ENCODE measurements at regions not wholly inside any gene's neighbourhood (a gene's known extent, or its start where the extent isn't known, plus 50 kb on each side); places are given as distances from the start of the nearest gene placed in this dataset.
"Not testable (repeated sequence)": the region's sequence is repeated elsewhere in the genome, so short reads cannot be mapped to it uniquely, and the experiment has no call there.

DNA sequence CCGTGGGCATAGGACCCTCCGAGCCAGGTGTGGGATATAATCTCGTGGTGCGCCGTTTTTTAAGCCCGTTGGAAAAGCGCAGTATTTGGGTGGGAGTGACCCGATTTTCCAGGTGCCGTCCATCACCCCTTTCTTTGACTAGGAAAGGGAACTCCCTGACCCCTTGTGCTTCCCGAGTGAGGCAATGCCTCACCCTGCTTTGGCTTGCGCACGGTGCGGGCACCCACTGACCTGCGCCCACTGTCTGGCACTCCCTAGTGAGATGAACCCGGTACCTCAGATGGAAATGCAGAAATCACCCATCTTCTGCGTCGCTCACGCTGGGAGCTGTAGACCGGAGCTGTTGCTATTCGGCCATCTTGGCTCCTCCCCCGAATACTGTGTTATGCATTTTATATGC lies 575.0 kb downstream of the PDHA2 start:
- DNase-seq (ENCODE audit: low spot score) = not testable (repeated sequence)

- DNase-seq (ENCODE audit: low spot score) = no peak
Measured at GRCh38 chr4:96429657-96430056, 589.8 kb downstream of the PDHA2 start.

DNA sequence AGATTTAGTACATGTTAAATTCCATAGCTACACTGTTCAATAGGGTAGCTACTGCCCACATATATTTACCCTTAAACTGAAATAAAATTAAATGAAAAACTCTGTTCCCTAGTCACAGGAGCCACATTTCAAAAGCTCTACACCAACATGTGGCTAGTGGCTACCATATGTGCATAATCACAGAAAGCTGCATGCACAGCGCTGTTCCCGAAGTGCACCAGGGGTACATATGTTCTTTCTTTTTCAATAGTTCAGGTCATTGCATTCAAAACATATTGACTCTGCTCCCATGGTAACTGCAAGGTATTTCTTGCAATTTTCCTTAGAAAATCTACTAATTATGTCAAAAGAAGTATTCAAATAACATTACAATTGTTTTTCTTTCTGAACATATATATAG lies 591.2 kb downstream of the PDHA2 start:
- no peak for DNase-seq (ENCODE audit: low spot score)

DNA sequence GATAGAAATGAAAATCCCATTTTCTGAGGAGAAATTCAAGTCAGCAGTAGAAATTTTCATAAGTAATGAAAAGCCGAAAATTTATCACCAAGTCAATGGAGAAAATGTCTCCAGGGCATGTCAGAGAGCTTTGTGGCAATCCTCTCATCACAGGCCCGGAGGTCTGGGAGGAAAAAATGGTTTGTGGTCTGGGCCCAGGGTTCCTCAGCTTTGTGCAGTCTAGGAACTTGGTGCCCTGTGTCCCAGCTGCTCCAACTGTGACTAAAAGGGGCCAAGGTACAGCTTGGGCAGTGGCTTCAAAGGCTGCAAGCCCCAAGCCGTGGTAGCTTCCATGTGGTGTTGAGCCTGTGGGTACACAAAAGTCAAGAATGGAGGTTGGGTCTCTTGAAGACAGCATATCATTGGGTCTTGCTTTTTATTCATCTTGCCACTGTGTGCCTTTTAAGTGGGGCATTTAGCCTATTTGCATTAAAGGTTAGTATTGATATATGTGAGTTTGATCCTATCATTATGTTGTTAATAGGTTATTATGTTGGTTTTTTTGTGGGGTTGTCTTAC lies 608.5 kb downstream of the PDHA2 start:
- DNase-seq (ENCODE audit: low spot score) = no peak

DNA sequence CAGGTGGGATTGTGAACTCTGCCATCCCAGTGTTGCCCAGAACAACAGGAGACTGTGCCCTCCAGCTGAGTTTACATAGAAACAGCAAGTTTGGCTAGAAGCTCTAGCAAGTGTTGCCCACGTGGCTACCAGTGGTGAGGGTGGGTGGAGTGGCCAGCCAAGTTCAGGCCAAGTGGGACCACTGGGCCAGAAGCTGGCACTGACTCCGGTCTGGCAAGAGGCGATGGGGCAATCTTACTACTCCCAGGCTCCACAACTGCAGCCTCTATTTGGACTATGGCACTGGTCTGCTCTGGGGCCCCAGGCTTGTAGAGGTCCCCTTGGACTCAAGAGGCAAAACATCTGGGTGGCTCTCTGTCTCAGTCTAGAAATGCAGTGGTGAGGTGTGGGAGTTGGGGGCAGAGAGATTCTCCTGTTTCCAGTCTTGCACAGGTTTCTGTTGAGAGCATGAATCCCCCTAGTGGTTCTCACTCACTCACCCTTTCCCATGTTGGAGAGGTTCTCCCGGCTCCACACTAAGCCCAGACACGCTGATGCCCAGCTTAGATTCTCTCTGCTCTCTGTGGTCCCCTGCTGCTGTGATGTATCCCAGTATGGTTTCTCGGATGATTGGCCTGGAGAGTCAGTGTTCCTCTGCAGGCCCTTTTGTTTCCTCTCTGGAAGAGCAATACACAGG lies 615.3 kb downstream of the PDHA2 start:
- no peak for DNase-seq (ENCODE audit: low spot score)

DNA sequence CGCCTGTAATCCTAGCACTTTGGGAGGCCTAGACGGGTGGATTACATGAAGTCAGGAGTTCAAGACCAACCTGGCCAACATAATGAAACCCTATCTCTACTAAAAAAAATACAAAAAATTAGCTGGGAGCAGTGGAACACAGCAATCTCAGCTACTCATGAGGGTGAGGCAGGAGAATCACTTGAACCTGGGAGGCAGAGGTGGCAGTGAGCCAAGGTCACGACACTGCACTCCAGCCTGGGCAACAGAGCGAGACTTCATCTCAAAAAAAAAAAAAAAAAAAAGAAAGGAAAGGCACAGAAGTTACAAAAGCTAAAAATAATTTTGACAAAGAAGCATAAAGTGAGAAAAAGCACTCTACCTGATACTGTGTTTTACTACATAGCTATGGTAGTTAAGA lies 618.1 kb downstream of the PDHA2 start:
- not testable (repeated sequence) for DNase-seq (ENCODE audit: low spot score)

- no peak for DNase-seq (ENCODE audit: low spot score)
Measured at GRCh38 chr4:96459105-96459504, 619.2 kb downstream of the PDHA2 start.

DNA sequence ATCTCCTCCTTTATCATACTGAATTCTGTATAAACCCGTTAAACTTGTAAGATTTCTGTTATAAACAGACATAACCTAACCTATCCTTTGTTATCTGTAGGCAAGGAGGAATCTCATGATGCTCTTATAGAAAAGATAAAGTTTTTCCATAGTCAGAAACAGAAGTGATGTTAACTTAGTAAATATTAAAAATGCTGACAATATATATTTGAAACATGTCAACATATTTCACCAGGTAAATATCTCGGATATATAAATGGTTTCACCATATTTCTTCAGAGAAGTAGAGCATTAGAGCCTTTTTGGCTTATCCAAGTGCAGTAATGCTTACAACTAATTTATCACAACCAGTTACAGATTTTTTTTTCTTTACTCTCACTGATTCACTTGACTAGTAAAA lies 625.9 kb downstream of the PDHA2 start:
- no peak for DNase-seq (ENCODE audit: low spot score)

GRCh38 chr4:96471956-96472867 lies 632.3 kb downstream of the PDHA2 start:
- DNase-seq (ENCODE audit: low spot score) = no peak

GRCh38 chr4:96473246-96473645 lies 633.4 kb downstream of the PDHA2 start:
- no peak for DNase-seq (ENCODE audit: low spot score)

DNA sequence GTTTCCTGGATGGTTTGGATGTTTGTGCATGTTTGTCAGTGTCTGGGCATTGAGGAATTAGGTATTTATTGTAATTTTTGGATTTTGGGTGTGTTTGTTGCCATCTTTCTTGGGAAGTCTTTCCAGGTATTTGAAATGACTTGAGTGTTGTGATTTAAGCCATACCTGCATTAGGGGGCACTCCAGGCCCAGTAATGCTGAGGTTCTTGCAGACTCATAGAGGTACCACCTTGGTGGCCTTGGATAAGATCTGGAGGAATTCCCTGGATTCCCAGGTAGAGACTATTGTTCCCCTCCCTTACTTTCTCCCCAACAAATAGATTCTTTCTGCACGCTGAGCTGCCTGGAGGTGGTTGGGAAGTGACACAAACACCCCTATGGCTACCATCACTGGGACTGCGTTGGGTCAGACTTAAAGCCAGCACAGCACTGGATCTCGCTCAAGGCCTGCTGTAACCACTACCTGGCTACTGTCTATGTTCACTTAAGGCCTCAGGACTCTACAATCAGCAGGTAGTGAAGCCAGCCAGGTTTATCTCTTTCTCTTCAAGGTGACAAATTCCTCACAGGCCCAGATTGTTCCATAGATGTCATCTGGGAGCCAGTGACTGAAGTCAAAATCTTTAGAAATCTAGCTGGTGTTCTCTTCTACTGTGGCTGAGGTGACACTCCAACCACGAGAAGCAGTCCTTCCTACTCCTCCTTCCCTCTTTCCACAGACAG lies 643.6 kb downstream of the PDHA2 start:
- DNase-seq (ENCODE audit: low spot score) = no peak

- DNase-seq (ENCODE audit: low spot score) = no peak
Measured at GRCh38 chr4:96486563-96486962, 646.7 kb downstream of the PDHA2 start.

DNA sequence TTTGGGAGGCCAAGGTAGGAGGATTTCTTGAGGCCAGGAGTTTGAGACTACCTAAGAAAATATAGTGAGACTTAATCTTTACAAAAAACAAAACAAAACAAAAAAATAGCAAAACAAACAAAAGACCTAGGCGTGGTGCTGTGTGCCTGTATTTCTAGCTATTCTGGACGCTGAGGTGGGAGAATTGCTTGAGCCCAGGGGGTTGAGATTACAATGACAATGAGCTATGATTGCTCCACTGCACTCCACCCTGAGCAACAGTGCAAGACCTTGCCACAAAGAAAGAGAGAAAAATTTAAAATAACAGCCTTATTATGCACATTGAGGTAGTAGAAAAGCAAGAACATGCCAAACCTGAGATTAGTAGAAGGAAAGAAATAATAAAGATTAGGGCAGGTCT lies 657.7 kb downstream of the PDHA2 start:
- DNase-seq (ENCODE audit: low spot score) = no peak

- no peak for DNase-seq (ENCODE audit: low spot score)
Measured at GRCh38 chr4:96504386-96504785, 664.5 kb downstream of the PDHA2 start.

DNA sequence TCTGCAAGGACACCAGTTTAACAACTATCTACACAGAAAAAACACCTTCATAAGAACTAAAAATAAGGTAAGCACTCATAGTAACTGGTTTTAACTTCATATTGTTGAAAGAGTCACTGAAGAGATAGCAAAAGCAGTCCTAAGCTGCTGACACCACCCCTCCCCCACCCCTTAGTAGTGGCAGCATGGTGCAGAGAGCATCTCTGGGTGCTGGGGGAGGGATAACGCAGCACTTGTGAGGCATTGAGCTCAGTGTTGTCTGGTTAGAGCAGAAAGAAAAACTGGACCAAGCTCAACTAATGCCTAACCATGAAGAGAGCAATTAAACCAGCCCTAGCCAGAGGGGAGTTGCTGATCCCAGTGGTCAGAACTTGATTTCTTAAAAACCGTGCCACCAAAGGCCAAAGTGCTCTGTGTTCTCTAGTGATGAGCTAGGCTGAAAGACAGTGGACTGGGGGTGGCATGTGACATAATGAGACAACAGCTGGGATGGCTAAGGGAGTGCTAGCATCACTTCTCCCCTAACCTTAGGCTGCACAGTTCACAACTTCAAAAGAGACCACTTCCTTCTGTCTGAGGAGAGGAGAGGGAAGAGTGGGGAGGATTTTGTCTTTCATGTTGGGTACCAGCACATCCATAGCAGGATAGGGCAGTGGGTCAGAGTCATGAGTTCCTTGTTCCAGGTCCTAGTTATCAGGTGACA lies 669.3 kb downstream of the PDHA2 start:
- no peak for DNase-seq (ENCODE audit: low spot score)

- DNase-seq (ENCODE audit: low spot score) = no peak
Measured at GRCh38 chr4:96519291-96519690, 679.4 kb downstream of the PDHA2 start.

- no peak for DNase-seq (ENCODE audit: low spot score)
Measured at GRCh38 chr4:96521046-96521536, 681.2 kb downstream of the PDHA2 start.

DNA sequence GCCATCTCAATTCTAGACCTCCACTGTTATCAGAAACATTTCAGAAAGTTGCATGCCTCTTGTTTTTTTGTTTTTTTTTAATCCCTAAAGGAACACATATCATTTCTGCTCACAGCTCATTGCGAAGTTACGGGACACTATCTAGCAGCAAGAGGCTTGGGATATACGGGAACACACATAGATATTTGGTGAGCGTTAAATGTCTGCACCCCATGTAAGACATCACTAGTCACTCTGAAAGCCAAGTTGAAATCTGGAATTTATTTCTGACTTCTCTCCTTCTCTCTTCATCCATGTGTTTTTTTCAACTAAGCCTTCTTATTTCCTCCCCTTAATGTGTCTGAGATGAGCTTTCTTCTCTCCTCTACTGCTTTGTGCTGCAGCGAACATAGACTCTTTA lies 683.7 kb downstream of the PDHA2 start:
- no peak for DNase-seq (ENCODE audit: low spot score)

- DNase-seq (ENCODE audit: low spot score) = no peak
Measured at GRCh38 chr4:96524311-96524875, 684.5 kb downstream of the PDHA2 start.

DNA sequence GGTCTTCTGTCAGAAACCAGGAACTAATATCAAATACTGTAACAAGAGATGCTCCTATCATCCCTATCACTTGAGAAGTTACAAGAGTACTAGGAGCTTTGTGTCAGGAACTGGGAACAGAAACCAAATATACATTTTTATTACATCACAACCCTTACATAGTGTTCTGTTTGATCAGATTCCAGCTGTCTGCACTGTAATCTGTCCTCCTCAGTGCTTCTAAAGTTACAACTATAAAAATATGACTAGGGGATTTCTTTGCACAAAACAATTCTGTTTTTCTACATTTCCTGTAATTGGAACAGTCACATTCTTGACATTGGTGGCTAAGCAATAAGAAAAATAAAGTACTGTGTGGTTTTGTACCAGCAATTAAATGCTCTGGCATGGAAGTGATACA lies 686.0 kb downstream of the PDHA2 start:
- DNase-seq (ENCODE audit: low spot score) = no peak

DNA sequence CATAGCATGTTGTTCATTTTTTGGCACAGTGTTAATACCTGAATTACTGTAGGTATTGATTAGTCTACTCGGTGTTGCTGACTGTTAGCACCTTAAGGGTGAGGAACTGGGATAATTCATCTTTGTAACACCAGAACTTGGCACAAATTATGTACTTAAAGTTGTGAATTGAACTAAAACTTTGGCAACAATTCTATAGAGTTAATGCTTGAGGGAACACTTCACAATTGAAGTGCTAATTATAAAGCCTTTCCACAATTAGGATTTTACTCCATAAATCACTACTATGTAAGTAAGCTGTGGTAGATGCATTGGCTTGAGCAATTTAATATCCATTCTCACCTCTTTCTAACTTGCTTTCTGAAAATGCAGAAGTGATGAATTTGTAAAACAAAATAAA lies 686.7 kb downstream of the PDHA2 start:
- no peak for DNase-seq (ENCODE audit: low spot score)

All from ecto neural progenitor cell (in vitro differentiated cells).